IPS-20b (cell line): ENCODE measurements at regions not wholly inside any gene's neighbourhood (a gene's known extent, or its start where the extent isn't known, plus 50 kb on each side); places are given as distances from the start of the nearest gene placed in this dataset.

ENCODE experiments used
- H3K27ac ChIP-seq: one replicate; pipeline ENCODE4 v1.5.1; 2013; ENCODE audit warnings: low read length
- H3K27me3 ChIP-seq: 2 replicates; pipeline ENCODE4 v1.6.1; 2013; ENCODE audit warnings: mild to moderate bottlenecking, low read length, inconsistent platforms; ENCODE audit not compliant: insufficient read depth
- H3K36me3 ChIP-seq: 2 replicates; pipeline ENCODE4 v1.6.1; 2013; ENCODE audit warnings: low read depth, mild to moderate bottlenecking, inconsistent platforms, low read length, moderate library complexity; ENCODE audit not compliant: insufficient read depth
- H3K4me1 ChIP-seq: 2 replicates; pipeline ENCODE4 v1.6.1; 2013; ENCODE audit warnings: mild to moderate bottlenecking, control low read depth, inconsistent platforms, low read length, moderate library complexity; ENCODE audit not compliant: insufficient read depth
- H3K4me3 ChIP-seq: 2 replicates; pipeline ENCODE4 v1.5.1; 2013; ENCODE audit warnings: mild to moderate bottlenecking, low read length, inconsistent platforms
- H3K9ac ChIP-seq: 2 replicates; pipeline ENCODE4 v1.6.1; 2013; ENCODE audit warnings: low read depth, mild to moderate bottlenecking, inconsistent platforms, low read length, moderate library complexity
- H3K9me3 ChIP-seq: 2 replicates; pipeline ENCODE4 v1.6.1; 2013; ENCODE audit warnings: mild to moderate bottlenecking, low read depth, low read length, inconsistent platforms; ENCODE audit not compliant: insufficient read depth

GRCh38 chr5:108670591-108671289 is 77.0 kb upstream of the FER start:
- H3K36me3 ChIP-seq: no peaks in the 10 kb centered on the region
- peaks cover 6% of the 10 kb centered on the region; the same call in 1 of the 2 replicates for H3K4me1 ChIP-seq

GRCh38 chr5:108669462-108669861 is 78.2 kb upstream of the FER start:
- Histone ChIP-seq H3K4me1 (peaks cover 6% of the 10 kb centered on the region; the same call in 1 of the 2 replicates), H3K4me3 (no peak overlapping the region), H3K27me3 (peaks cover 27% of the 10 kb centered on the region), H3K9me3 (no peaks in the 10 kb centered on the region), H3K27ac (no peak overlapping the region), H3K36me3 (no peaks in the 10 kb centered on the region), H3K9ac (no peak overlapping the region)

More at GRCh38 chr5:108670591-108671289, 77.0 kb upstream of the FER start:
- H3K27ac ChIP-seq: no peak overlapping the region
- H3K4me3 ChIP-seq: no peak overlapping the region
- H3K9ac ChIP-seq: no peak overlapping the region
- H3K9me3 ChIP-seq: no peaks in the 10 kb centered on the region
- peaks cover 30% of the 10 kb centered on the region for H3K27me3 ChIP-seq

GRCh38 chr5:108661590-108662219 is 86.0 kb upstream of the FER start:
- Histone ChIP-seq H3K4me1 (no peaks in the 10 kb centered on the region; the same call in 1 of the 2 replicates), H3K27ac (no peak overlapping the region), H3K27me3 (no peaks in the 10 kb centered on the region), H3K4me3 (no peak overlapping the region), H3K36me3 (no peaks in the 10 kb centered on the region), H3K9ac (no peak overlapping the region), H3K9me3 (no peaks in the 10 kb centered on the region)

- H3K36me3 ChIP-seq: no peaks in the 10 kb centered on the region
- H3K9ac ChIP-seq: no peak overlapping the region
- no peak overlapping the region for H3K27ac ChIP-seq
- no peaks in the 10 kb centered on the region for H3K27me3 ChIP-seq
- H3K4me1 ChIP-seq: peaks cover 2% of the 10 kb centered on the region; the same call in 1 of the 2 replicates
- no peaks in the 10 kb centered on the region for H3K9me3 ChIP-seq
- H3K4me3 ChIP-seq: no peak overlapping the region
Observed at GRCh38 chr5:108661024-108661423, 86.7 kb upstream of the FER start.

- Histone ChIP-seq H3K36me3 (no peaks in the 10 kb centered on the region), H3K4me1 (peaks cover 4% of the 10 kb centered on the region; the same call in 1 of the 2 replicates), H3K27ac (no peak overlapping the region), H3K4me3 (no peak overlapping the region), H3K27me3 (no peaks in the 10 kb centered on the region), H3K9me3 (no peaks in the 10 kb centered on the region), H3K9ac (no peak overlapping the region)
Observed at GRCh38 chr5:108660291-108660690, 87.4 kb upstream of the FER start.

- H3K27ac ChIP-seq: no peak overlapping the region
- H3K4me1 ChIP-seq: peaks cover 4% of the 10 kb centered on the region; the same call in 1 of the 2 replicates
- H3K4me3 ChIP-seq: no peak overlapping the region
- H3K9ac ChIP-seq: no peak overlapping the region
- H3K27me3 ChIP-seq: no peaks in the 10 kb centered on the region
- no peaks in the 10 kb centered on the region for H3K36me3 ChIP-seq
- H3K9me3 ChIP-seq: no peaks in the 10 kb centered on the region
Observed at GRCh38 chr5:108659531-108659930, 88.2 kb upstream of the FER start.

- H3K4me3 ChIP-seq: no peak overlapping the region
- no peaks in the 10 kb centered on the region for H3K36me3 ChIP-seq
- no peak overlapping the region for H3K9ac ChIP-seq
- H3K27me3 ChIP-seq: no peaks in the 10 kb centered on the region
- H3K27ac ChIP-seq: no peak overlapping the region
- no peaks in the 10 kb centered on the region for H3K9me3 ChIP-seq
- peaks cover 4% of the 10 kb centered on the region; the same call in 1 of the 2 replicates for H3K4me1 ChIP-seq
Observed at GRCh38 chr5:108655750-108656450, 91.8 kb upstream of the FER start.

GRCh38 chr5:108654051-108654450 is 93.6 kb upstream of the FER start:
- no peak overlapping the region for H3K4me3 ChIP-seq

GRCh38 chr5:108653201-108653600 is 94.5 kb upstream of the FER start:
- H3K9ac ChIP-seq: no peak overlapping the region

More at GRCh38 chr5:108654051-108654450, 93.6 kb upstream of the FER start:
- no peaks in the 10 kb centered on the region for H3K27me3 ChIP-seq
- H3K27ac ChIP-seq: no peak overlapping the region
- no peaks in the 10 kb centered on the region for H3K36me3 ChIP-seq
- H3K4me1 ChIP-seq: peaks cover 4% of the 10 kb centered on the region; the same call in 1 of the 2 replicates
- no peak overlapping the region for H3K9ac ChIP-seq
- no peaks in the 10 kb centered on the region for H3K9me3 ChIP-seq

GRCh38 chr5:108650997-108651396 is 96.7 kb upstream of the FER start:
- Histone ChIP-seq H3K9me3 (peaks cover 18% of the 10 kb centered on the region), H3K9ac (no peak overlapping the region), H3K4me3 (no peak overlapping the region), H3K36me3 (no peaks in the 10 kb centered on the region), H3K4me1 (peaks cover 2% of the 10 kb centered on the region; the same call in 1 of the 2 replicates), H3K27me3 (no peaks in the 10 kb centered on the region), H3K27ac (no peak overlapping the region)

More at GRCh38 chr5:108653201-108653600, 94.5 kb upstream of the FER start:
- Histone ChIP-seq H3K27me3 (no peaks in the 10 kb centered on the region), H3K4me3 (no peak overlapping the region), H3K9me3 (peaks cover 1% of the 10 kb centered on the region; the same call in 1 of the 2 replicates), H3K4me1 (peaks cover 4% of the 10 kb centered on the region; the same call in 1 of the 2 replicates), H3K27ac (no peak overlapping the region), H3K36me3 (no peaks in the 10 kb centered on the region)

GRCh38 chr5:108649646-108650045 is 98.1 kb upstream of the FER start:
- Histone ChIP-seq H3K4me3 (no peak overlapping the region), H3K4me1 (no peaks in the 10 kb centered on the region), H3K9ac (no peak overlapping the region), H3K9me3 (peaks cover 18% of the 10 kb centered on the region), H3K36me3 (no peaks in the 10 kb centered on the region), H3K27ac (no peak overlapping the region), H3K27me3 (no peaks in the 10 kb centered on the region)
